ENCODE measurements at regions not wholly inside any gene's neighbourhood (a gene's known extent, or its start where the extent isn't known, plus 50 kb on each side); places are given as distances from the start of the nearest gene placed in this dataset.
A peak's percentile ranks its signal among the peaks of the same experiment; 100 is the strongest.

DNA sequence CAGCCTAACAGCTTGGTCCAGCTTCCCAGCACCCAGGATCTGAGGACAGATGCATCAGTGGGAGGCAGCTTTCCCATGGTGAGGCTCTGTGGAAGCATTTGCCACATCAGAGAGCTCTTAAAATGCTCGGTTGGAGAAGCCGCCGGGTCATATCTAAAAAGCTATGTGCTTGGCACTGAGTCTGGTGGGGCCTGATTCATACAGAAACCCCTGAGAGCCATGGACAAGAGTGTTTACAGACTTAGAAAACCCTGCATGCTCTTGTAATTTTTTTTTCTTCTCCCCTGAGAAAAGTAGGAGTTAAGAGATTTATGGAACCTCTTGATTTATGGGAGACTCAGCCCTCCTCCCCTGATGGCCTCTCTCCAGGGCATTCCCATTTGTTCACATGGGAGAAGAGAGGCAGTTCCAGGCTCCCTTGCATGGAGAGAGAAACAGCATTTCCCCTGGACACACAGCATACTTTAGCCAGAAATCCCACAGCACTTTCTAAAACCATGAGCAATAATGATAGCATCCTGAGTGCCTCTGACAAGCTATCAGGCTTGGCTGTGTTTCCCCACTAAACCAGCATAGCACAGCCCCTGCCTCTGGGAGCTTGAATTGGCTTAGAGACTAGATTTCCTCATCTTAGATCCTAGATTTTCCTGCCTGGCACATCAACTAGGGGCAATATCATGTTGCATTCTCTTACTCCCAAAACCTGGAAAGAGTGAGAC is 322.1 kb upstream of the AUTS2 start:
- H3K27me3 Mint-ChIP-seq (ENCODE audit: low read depth, unreplicated experiment) = no peaks in the 10 kb centered on the region

DNA sequence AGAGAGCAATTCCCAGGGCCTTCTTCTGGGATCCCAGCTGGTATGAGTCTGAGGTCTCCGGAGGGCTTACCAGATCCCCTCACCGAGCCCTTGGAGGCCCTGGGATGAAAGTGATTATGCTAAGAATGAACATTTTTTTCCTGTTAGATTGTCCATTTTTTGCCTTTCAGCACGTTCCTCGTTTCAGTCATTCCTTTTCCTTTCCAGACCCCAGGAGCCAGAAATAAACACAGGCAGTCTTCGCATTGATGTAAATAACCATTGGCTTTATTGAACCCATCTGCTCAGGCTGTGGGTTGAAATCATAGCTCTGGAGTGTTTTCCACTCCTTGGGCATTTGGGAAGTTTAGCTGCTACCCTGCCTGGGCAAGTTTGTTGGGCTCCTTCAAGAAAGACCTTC is 320.9 kb upstream of the AUTS2 start:
- Histone ChIP-seq H3K9me3 (ENCODE audit: insufficient read depth, low read depth, low read length) (peaks cover 3% of the 10 kb centered on the region), H3K9ac (ENCODE audit: low read length) (no peak overlapping the region), H3K79me2 (ENCODE audit: insufficient read depth, low read length) (no peaks in the 10 kb centered on the region), H3K4me3 (ENCODE audit: insufficient read depth, low read depth, low read length) (no peak overlapping the region), H3K27me3 (ENCODE audit: insufficient read depth, low read length) (no peaks in the 10 kb centered on the region), H3K27ac (ENCODE audit: low read depth, low read length) (no peak overlapping the region), H2AFZ (ENCODE audit: low read depth, low read length) (no peak overlapping the region), H3K4me1 (ENCODE audit: insufficient read depth, low read length) (no peaks in the 10 kb centered on the region), H4K20me1 (ENCODE audit: insufficient read depth, low read length) (no peaks in the 10 kb centered on the region), H3K36me3 (ENCODE audit: insufficient read depth, low read length) (no peaks in the 10 kb centered on the region), H3K4me2 (ENCODE audit: low read length) (no peak overlapping the region)
- FAIRE-seq (no peak), DNase-seq (ENCODE audit: low read depth) (no peak)
- H3K4me3 Mint-ChIP-seq (ENCODE audit: unreplicated experiment) = no peak overlapping the region
- no peaks in the 10 kb centered on the region for H3K36me3 Mint-ChIP-seq (ENCODE audit: low read depth, unreplicated experiment)
- peaks cover 8% of the 10 kb centered on the region for H3K9me3 Mint-ChIP-seq (ENCODE audit: unreplicated experiment)
- no peaks in the 10 kb centered on the region for H3K4me1 Mint-ChIP-seq (ENCODE audit: low read depth, unreplicated experiment)
- H3K27ac Mint-ChIP-seq (ENCODE audit: unreplicated experiment) = no peak overlapping the region
- TF ChIP-seq EZH2 (IDR thresholded peaks at IDR 0.05; ENCODE audit: insufficient read depth, low read length) = no peak
- TF ChIP-seq, protein P1, sequence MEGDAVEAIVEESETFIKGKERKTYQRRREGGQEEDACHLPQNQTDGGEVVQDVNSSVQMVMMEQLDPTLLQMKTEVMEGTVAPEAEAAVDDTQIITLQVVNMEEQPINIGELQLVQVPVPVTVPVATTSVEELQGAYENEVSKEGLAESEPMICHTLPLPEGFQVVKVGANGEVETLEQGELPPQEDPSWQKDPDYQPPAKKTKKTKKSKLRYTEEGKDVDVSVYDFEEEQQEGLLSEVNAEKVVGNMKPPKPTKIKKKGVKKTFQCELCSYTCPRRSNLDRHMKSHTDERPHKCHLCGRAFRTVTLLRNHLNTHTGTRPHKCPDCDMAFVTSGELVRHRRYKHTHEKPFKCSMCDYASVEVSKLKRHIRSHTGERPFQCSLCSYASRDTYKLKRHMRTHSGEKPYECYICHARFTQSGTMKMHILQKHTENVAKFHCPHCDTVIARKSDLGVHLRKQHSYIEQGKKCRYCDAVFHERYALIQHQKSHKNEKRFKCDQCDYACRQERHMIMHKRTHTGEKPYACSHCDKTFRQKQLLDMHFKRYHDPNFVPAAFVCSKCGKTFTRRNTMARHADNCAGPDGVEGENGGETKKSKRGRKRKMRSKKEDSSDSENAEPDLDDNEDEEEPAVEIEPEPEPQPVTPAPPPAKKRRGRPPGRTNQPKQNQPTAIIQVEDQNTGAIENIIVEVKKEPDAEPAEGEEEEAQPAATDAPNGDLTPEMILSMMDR (IDR thresholded peaks at IDR 0.05; ENCODE audit: insufficient read depth, low read depth, low read length) = no peak
- H3K27me3 Mint-ChIP-seq (ENCODE audit: low read depth, unreplicated experiment) = no peaks in the 10 kb centered on the region

More for the DNA sequence above, 322.1 kb upstream of the AUTS2 start:
- Histone ChIP-seq H3K79me2 (ENCODE audit: insufficient read depth, low read length) (no peaks in the 10 kb centered on the region), H3K9ac (ENCODE audit: low read length) (no peak overlapping the region), H3K9me3 (ENCODE audit: insufficient read depth, low read depth, low read length) (peaks cover 3% of the 10 kb centered on the region), H4K20me1 (ENCODE audit: insufficient read depth, low read length) (no peaks in the 10 kb centered on the region), H3K27ac (ENCODE audit: low read depth, low read length) (no peak overlapping the region), H3K4me1 (ENCODE audit: insufficient read depth, low read length) (no peaks in the 10 kb centered on the region), H3K4me3 (ENCODE audit: insufficient read depth, low read depth, low read length) (no peak overlapping the region), H3K27me3 (ENCODE audit: insufficient read depth, low read length) (no peaks in the 10 kb centered on the region), H3K4me2 (ENCODE audit: low read length) (no peak overlapping the region), H3K36me3 (ENCODE audit: insufficient read depth, low read length) (no peaks in the 10 kb centered on the region), H2AFZ (ENCODE audit: low read depth, low read length) (no peak overlapping the region)
- Mint-ChIP-seq H3K9me3 (ENCODE audit: unreplicated experiment) (peaks cover 8% of the 10 kb centered on the region), H3K4me1 (ENCODE audit: low read depth, unreplicated experiment) (no peaks in the 10 kb centered on the region), H3K27ac (ENCODE audit: unreplicated experiment) (no peak overlapping the region), H3K4me3 (ENCODE audit: unreplicated experiment) (no peak overlapping the region), H3K36me3 (ENCODE audit: low read depth, unreplicated experiment) (no peaks in the 10 kb centered on the region)
- no peak for FAIRE-seq
- TF ChIP-seq, protein P1 (IDR thresholded peaks at IDR 0.05; ENCODE audit: insufficient read depth, low read depth, low read length) = no peak
- no peak for TF ChIP-seq EZH2 (IDR thresholded peaks at IDR 0.05; ENCODE audit: insufficient read depth, low read length)
- DNase-seq (ENCODE audit: low read depth) = peak; percentile 57

DNA sequence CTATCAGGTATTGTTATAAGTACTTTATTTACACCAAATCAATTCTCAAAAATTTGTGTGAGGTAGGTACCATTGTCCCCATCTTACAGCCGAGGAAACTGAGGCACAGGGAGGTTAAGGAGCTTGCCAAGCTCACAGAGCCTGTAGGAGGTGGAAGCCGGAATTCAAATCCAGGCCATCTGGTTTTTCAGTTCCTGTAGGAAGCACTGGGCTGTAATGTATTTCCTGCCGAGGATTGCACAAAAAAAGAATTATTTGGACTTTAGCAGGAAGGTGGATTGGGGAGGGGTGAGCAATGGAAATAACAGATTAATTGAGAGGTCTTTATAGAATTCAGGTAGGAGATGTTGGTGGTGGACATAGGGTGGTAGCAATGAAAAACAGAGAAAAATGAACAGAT is 315.3 kb upstream of the AUTS2 start:
- TF ChIP-seq, protein P1 (IDR thresholded peaks at IDR 0.05; ENCODE audit: insufficient read depth, low read depth, low read length) = no peak
- no peak for TF ChIP-seq EZH2 (IDR thresholded peaks at IDR 0.05; ENCODE audit: insufficient read depth, low read length)

More for the DNA sequence above, 315.3 kb upstream of the AUTS2 start:
- Histone ChIP-seq H3K79me2 (ENCODE audit: insufficient read depth, low read length) (no peaks in the 10 kb centered on the region), H3K27me3 (ENCODE audit: insufficient read depth, low read length) (no peaks in the 10 kb centered on the region), H4K20me1 (ENCODE audit: insufficient read depth, low read length) (no peaks in the 10 kb centered on the region), H2AFZ (ENCODE audit: low read depth, low read length) (no peak overlapping the region), H3K36me3 (ENCODE audit: insufficient read depth, low read length) (no peaks in the 10 kb centered on the region), H3K27ac (ENCODE audit: low read depth, low read length) (no peak overlapping the region), H3K9ac (ENCODE audit: low read length) (no peak overlapping the region), H3K4me3 (ENCODE audit: insufficient read depth, low read depth, low read length) (no peak overlapping the region), H3K4me2 (ENCODE audit: low read length) (no peak overlapping the region), H3K4me1 (ENCODE audit: insufficient read depth, low read length) (no peaks in the 10 kb centered on the region), H3K9me3 (ENCODE audit: insufficient read depth, low read depth, low read length) (peaks cover 5% of the 10 kb centered on the region)
- no peak overlapping the region for H3K27ac Mint-ChIP-seq (ENCODE audit: unreplicated experiment)
- H3K27me3 Mint-ChIP-seq (ENCODE audit: low read depth, unreplicated experiment) = no peaks in the 10 kb centered on the region
- FAIRE-seq (no peak), DNase-seq (ENCODE audit: low read depth) (no peak)
- no peaks in the 10 kb centered on the region for H3K36me3 Mint-ChIP-seq (ENCODE audit: low read depth, unreplicated experiment)
- H3K4me1 Mint-ChIP-seq (ENCODE audit: low read depth, unreplicated experiment) = no peaks in the 10 kb centered on the region
- no peak overlapping the region for H3K4me3 Mint-ChIP-seq (ENCODE audit: unreplicated experiment)
- peaks cover 15% of the 10 kb centered on the region for H3K9me3 Mint-ChIP-seq (ENCODE audit: unreplicated experiment)

All from astrocyte (in vitro differentiated cells and primary cell).